ENCODE measurements at regions not wholly inside any gene's neighbourhood (a gene's known extent, or its start where the extent isn't known, plus 50 kb on each side); places are given as distances from the start of the nearest gene placed in this dataset.
A peak's percentile ranks its signal among the peaks of the same experiment; 100 is the strongest.

DNA sequence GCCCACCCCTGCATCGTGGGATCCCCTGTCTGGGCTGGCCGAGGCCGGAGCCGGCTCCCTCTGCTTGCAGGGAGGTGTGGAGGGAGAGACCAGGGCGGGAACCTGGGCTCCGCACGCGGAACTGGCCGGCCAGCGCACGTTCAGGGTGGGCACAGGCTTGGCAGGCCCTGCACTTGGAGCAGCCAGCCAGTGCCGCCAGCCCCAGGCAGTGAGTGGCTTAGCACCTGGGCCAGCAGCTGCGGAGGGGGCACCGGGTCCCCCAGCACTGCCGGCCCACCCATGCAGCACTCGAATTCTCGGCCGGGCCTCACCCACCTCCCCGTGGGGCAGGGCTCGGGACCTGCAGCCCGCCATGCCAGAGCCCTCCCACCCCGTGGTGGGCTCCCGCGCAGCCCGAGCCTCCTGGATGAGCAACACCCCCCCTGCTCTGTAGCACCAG is 422.6 kb downstream of the AMY1C start:
- H3K79me1 ChIP-seq (ENCODE audit: insufficient read depth, low read depth, low read length, poor library complexity, severe bottlenecking), result no peaks in the 10 kb centered on the region
- H3K27ac Mint-ChIP-seq, result no peak overlapping the region

More for the DNA sequence above, 422.6 kb downstream of the AMY1C start:
- no peak overlapping the region for H2BK20ac ChIP-seq (ENCODE audit: low read depth, low read length, poor library complexity, severe bottlenecking)
- no peak overlapping the region for H2AK5ac ChIP-seq (ENCODE audit: insufficient read length, low read length)
- H3K23me2 ChIP-seq (ENCODE audit: insufficient read length, low read depth, low read length, poor library complexity, severe bottlenecking), result no peaks in the 10 kb centered on the region
- no peaks in the 10 kb centered on the region for H3K27me3 ChIP-seq (ENCODE audit: insufficient read depth, low read length)
- H4K91ac ChIP-seq (ENCODE audit: insufficient read length, low read depth, low read length), result no peak overlapping the region
- no peak overlapping the region for H3T11ph ChIP-seq (ENCODE audit: low read length)
- no peak overlapping the region for H3K23ac ChIP-seq (ENCODE audit: insufficient read length, low read depth, low read length)
- Mint-ChIP-seq H3K9me3 (peaks cover 13% of the 10 kb centered on the region in 2 experiments; a peak in 4 of 5 replicates), H3K4me3 (no peak overlapping the region), H3K4me1 (no peaks in the 10 kb centered on the region), H3K27me3 (ENCODE audit: low read depth) (no peaks in the 10 kb centered on the region), H3K36me3 (ENCODE audit: insufficient read depth in 1 of 3, low read depth in 3 of 3) (peaks cover 0 to 24% (median 2%) of the 10 kb centered on the region in 3 experiments; a peak in 4 of 7 replicates)
- H3K79me2 ChIP-seq (ENCODE audit: insufficient read depth, low read length), result no peaks in the 10 kb centered on the region
- no peak overlapping the region for H3K18ac ChIP-seq (ENCODE audit: insufficient read length, low read depth, low read length)
- no peak overlapping the region for H2AFZ ChIP-seq (ENCODE audit: low read length)
- no peaks in the 10 kb centered on the region for H3K9me3 ChIP-seq (ENCODE audit: control insufficient read depth, low read depth, low read length)
- no peak overlapping the region for H2BK15ac ChIP-seq (ENCODE audit: low read depth, low read length)
- no peak overlapping the region for H4K8ac ChIP-seq (replicated peaks; ENCODE audit: insufficient read length, low read depth, low read length)
- no peak overlapping the region for H3K4me2 ChIP-seq (ENCODE audit: insufficient read depth, insufficient read length, low read length)
- TF ChIP-seq, protein P1, sequence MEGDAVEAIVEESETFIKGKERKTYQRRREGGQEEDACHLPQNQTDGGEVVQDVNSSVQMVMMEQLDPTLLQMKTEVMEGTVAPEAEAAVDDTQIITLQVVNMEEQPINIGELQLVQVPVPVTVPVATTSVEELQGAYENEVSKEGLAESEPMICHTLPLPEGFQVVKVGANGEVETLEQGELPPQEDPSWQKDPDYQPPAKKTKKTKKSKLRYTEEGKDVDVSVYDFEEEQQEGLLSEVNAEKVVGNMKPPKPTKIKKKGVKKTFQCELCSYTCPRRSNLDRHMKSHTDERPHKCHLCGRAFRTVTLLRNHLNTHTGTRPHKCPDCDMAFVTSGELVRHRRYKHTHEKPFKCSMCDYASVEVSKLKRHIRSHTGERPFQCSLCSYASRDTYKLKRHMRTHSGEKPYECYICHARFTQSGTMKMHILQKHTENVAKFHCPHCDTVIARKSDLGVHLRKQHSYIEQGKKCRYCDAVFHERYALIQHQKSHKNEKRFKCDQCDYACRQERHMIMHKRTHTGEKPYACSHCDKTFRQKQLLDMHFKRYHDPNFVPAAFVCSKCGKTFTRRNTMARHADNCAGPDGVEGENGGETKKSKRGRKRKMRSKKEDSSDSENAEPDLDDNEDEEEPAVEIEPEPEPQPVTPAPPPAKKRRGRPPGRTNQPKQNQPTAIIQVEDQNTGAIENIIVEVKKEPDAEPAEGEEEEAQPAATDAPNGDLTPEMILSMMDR (conservative IDR thresholded peaks at IDR 0.05), result no peak
- H3K56ac ChIP-seq (ENCODE audit: insufficient read length, low read depth, low read length), result no peak overlapping the region
- no peaks in the 10 kb centered on the region for H4K20me1 ChIP-seq (ENCODE audit: control insufficient read depth, insufficient read depth, insufficient read length)
- no peak overlapping the region for H4K5ac ChIP-seq (ENCODE audit: insufficient read length, low read depth, low read length)
- no peaks in the 10 kb centered on the region for H3K4me1 ChIP-seq (ENCODE audit: insufficient read depth, low read length)
- H2BK120ac ChIP-seq (ENCODE audit: low read depth, low read length, poor library complexity, severe bottlenecking), result no peak overlapping the region
- DNase-seq, result no peak
- H3K27ac ChIP-seq (ENCODE audit: insufficient read length, low read depth, low read length), result no peak overlapping the region
- WGBS (ENCODE audit: extremely low coverage, insufficient read length, low lambda C conversion rate), result no CpG with 5 or more reads among the region's 25 CpGs
- H3K9ac ChIP-seq (ENCODE audit: extremely low read depth, insufficient read length, low read length), result no peak overlapping the region
- no peak overlapping the region for H2BK12ac ChIP-seq (ENCODE audit: insufficient read length, low read depth, low read length)
- no peak overlapping the region for H3K4ac ChIP-seq (ENCODE audit: low read depth, low read length)
- H2BK5ac ChIP-seq (ENCODE audit: insufficient read length, low read length), result no peak overlapping the region
- peak overlapping the region; percentile 36; the same call in 1 of the 2 replicates for H3K14ac ChIP-seq (ENCODE audit: insufficient read depth, low read length)

All from H9 (cell line).